ENCODE measurements at regions not wholly inside any gene's neighbourhood (a gene's known extent, or its start where the extent isn't known, plus 50 kb on each side); places are given as distances from the start of the nearest gene placed in this dataset.

- WGBS, 2 experiments, result 80 to 84% methylated on average over 11 of the region's 11 CpGs
- Histone ChIP-seq H3K9me3 (ENCODE audit: control insufficient read depth, low read length) (no peaks in the 10 kb centered on the region), H3K27ac (ENCODE audit: insufficient read depth, low read depth, low read length, poor library complexity, severe bottlenecking) (no peak overlapping the region), H3K4me3 (ENCODE audit: insufficient read depth, low read depth, low read length) (no peak overlapping the region), H3K27me3 (ENCODE audit: control insufficient read depth, insufficient read depth, low read length, poor library complexity, severe bottlenecking) (no peaks in the 10 kb centered on the region), H3K36me3 (ENCODE audit: control insufficient read depth, insufficient read depth, low read length) (no peaks in the 10 kb centered on the region), H3K4me1 (ENCODE audit: control insufficient read depth, insufficient read depth, low read length) (no peaks in the 10 kb centered on the region)
Measured at GRCh38 chr18:2281523-2282199, 289.6 kb downstream of the METTL4 start.

- no peaks in the 10 kb centered on the region for H3K27me3 ChIP-seq (ENCODE audit: control insufficient read depth, insufficient read depth, low read length, poor library complexity, severe bottlenecking)
- 76 to 79% methylated on average over 7 of the region's 7 CpGs for WGBS, 2 experiments
- no peaks in the 10 kb centered on the region for H3K36me3 ChIP-seq (ENCODE audit: control insufficient read depth, insufficient read depth, low read length)
Measured at GRCh38 chr18:2293109-2293839, 278.0 kb downstream of the METTL4 start.

GRCh38 chr18:2301316-2301715 lies 270.0 kb downstream of the METTL4 start:
- H3K27me3 ChIP-seq (ENCODE audit: control insufficient read depth, insufficient read depth, low read length, poor library complexity, severe bottlenecking), result no peaks in the 10 kb centered on the region
- H3K27ac ChIP-seq (ENCODE audit: insufficient read depth, low read depth, low read length, poor library complexity, severe bottlenecking), result no peak overlapping the region
- H3K9me3 ChIP-seq (ENCODE audit: control insufficient read depth, low read length), result no peaks in the 10 kb centered on the region
- no peaks in the 10 kb centered on the region for H3K36me3 ChIP-seq (ENCODE audit: control insufficient read depth, insufficient read depth, low read length)
- no peaks in the 10 kb centered on the region for H3K4me1 ChIP-seq (ENCODE audit: control insufficient read depth, insufficient read depth, low read length)
- WGBS, 2 experiments, result 90 to 91% methylated on average over 2 of the region's 2 CpGs
- no peak overlapping the region for H3K4me3 ChIP-seq (ENCODE audit: insufficient read depth, low read depth, low read length)

More at GRCh38 chr18:2293109-2293839, 278.0 kb downstream of the METTL4 start:
- Histone ChIP-seq H3K9me3 (ENCODE audit: control insufficient read depth, low read length) (no peaks in the 10 kb centered on the region), H3K4me3 (ENCODE audit: insufficient read depth, low read depth, low read length) (no peak overlapping the region), H3K27ac (ENCODE audit: insufficient read depth, low read depth, low read length, poor library complexity, severe bottlenecking) (no peak overlapping the region), H3K4me1 (ENCODE audit: control insufficient read depth, insufficient read depth, low read length) (no peaks in the 10 kb centered on the region)

GRCh38 chr18:2302012-2302411 lies 269.3 kb downstream of the METTL4 start:
- WGBS, 2 experiments, result 75 to 80% methylated on average over 1 of the region's 1 CpG
- Histone ChIP-seq H3K4me1 (ENCODE audit: control insufficient read depth, insufficient read depth, low read length) (no peaks in the 10 kb centered on the region), H3K4me3 (ENCODE audit: insufficient read depth, low read depth, low read length) (no peak overlapping the region), H3K27ac (ENCODE audit: insufficient read depth, low read depth, low read length, poor library complexity, severe bottlenecking) (no peak overlapping the region), H3K36me3 (ENCODE audit: control insufficient read depth, insufficient read depth, low read length) (no peaks in the 10 kb centered on the region), H3K27me3 (ENCODE audit: control insufficient read depth, insufficient read depth, low read length, poor library complexity, severe bottlenecking) (no peaks in the 10 kb centered on the region), H3K9me3 (ENCODE audit: control insufficient read depth, low read length) (no peaks in the 10 kb centered on the region)

GRCh38 chr18:2302628-2303516 lies 268.4 kb downstream of the METTL4 start:
- Histone ChIP-seq H3K4me1 (ENCODE audit: control insufficient read depth, insufficient read depth, low read length) (no peaks in the 10 kb centered on the region), H3K4me3 (ENCODE audit: insufficient read depth, low read depth, low read length) (no peak overlapping the region), H3K36me3 (ENCODE audit: control insufficient read depth, insufficient read depth, low read length) (no peaks in the 10 kb centered on the region), H3K27ac (ENCODE audit: insufficient read depth, low read depth, low read length, poor library complexity, severe bottlenecking) (no peak overlapping the region), H3K27me3 (ENCODE audit: control insufficient read depth, insufficient read depth, low read length, poor library complexity, severe bottlenecking) (no peaks in the 10 kb centered on the region), H3K9me3 (ENCODE audit: control insufficient read depth, low read length) (no peaks in the 10 kb centered on the region)
- 82% methylated on average over 10 of the region's 10 CpGs for WGBS, 2 experiments

- Histone ChIP-seq H3K27ac (ENCODE audit: insufficient read depth, low read depth, low read length, poor library complexity, severe bottlenecking) (no peak overlapping the region), H3K4me3 (ENCODE audit: insufficient read depth, low read depth, low read length) (no peak overlapping the region), H3K27me3 (ENCODE audit: control insufficient read depth, insufficient read depth, low read length, poor library complexity, severe bottlenecking) (no peaks in the 10 kb centered on the region), H3K4me1 (ENCODE audit: control insufficient read depth, insufficient read depth, low read length) (no peaks in the 10 kb centered on the region), H3K9me3 (ENCODE audit: control insufficient read depth, low read length) (no peaks in the 10 kb centered on the region), H3K36me3 (ENCODE audit: control insufficient read depth, insufficient read depth, low read length) (no peaks in the 10 kb centered on the region)
- 84 to 100% methylated on average over 2 to 3 of the region's 3 CpGs for WGBS, 2 experiments
Measured at GRCh38 chr18:2303517-2304238, 267.6 kb downstream of the METTL4 start.

- 96 to 100% methylated on average over 1 to 2 of the region's 2 CpGs for WGBS, 2 experiments
- Histone ChIP-seq H3K27me3 (ENCODE audit: control insufficient read depth, insufficient read depth, low read length, poor library complexity, severe bottlenecking) (no peaks in the 10 kb centered on the region), H3K4me1 (ENCODE audit: control insufficient read depth, insufficient read depth, low read length) (no peaks in the 10 kb centered on the region), H3K36me3 (ENCODE audit: control insufficient read depth, insufficient read depth, low read length) (no peaks in the 10 kb centered on the region), H3K27ac (ENCODE audit: insufficient read depth, low read depth, low read length, poor library complexity, severe bottlenecking) (no peak overlapping the region), H3K9me3 (ENCODE audit: control insufficient read depth, low read length) (no peaks in the 10 kb centered on the region), H3K4me3 (ENCODE audit: insufficient read depth, low read depth, low read length) (no peak overlapping the region)
Measured at GRCh38 chr18:2304378-2305175, 266.7 kb downstream of the METTL4 start.

GRCh38 chr18:2306606-2307005 lies 264.7 kb downstream of the METTL4 start:
- H3K36me3 ChIP-seq (ENCODE audit: control insufficient read depth, insufficient read depth, low read length), result no peaks in the 10 kb centered on the region
- no peaks in the 10 kb centered on the region for H3K27me3 ChIP-seq (ENCODE audit: control insufficient read depth, insufficient read depth, low read length, poor library complexity, severe bottlenecking)
- H3K9me3 ChIP-seq (ENCODE audit: control insufficient read depth, low read length), result no peaks in the 10 kb centered on the region
- no peaks in the 10 kb centered on the region for H3K4me1 ChIP-seq (ENCODE audit: control insufficient read depth, insufficient read depth, low read length)
- H3K4me3 ChIP-seq (ENCODE audit: insufficient read depth, low read depth, low read length), result no peak overlapping the region
- no peak overlapping the region for H3K27ac ChIP-seq (ENCODE audit: insufficient read depth, low read depth, low read length, poor library complexity, severe bottlenecking)

- no peak overlapping the region for H3K4me3 ChIP-seq (ENCODE audit: insufficient read depth, low read depth, low read length)
- H3K27ac ChIP-seq (ENCODE audit: insufficient read depth, low read depth, low read length, poor library complexity, severe bottlenecking), result no peak overlapping the region
- WGBS, 2 experiments, result 88 to 93% methylated on average over 9 of the region's 9 CpGs
- H3K36me3 ChIP-seq (ENCODE audit: control insufficient read depth, insufficient read depth, low read length), result no peaks in the 10 kb centered on the region
- H3K27me3 ChIP-seq (ENCODE audit: control insufficient read depth, insufficient read depth, low read length, poor library complexity, severe bottlenecking), result no peaks in the 10 kb centered on the region
- no peaks in the 10 kb centered on the region for H3K9me3 ChIP-seq (ENCODE audit: control insufficient read depth, low read length)
- no peaks in the 10 kb centered on the region for H3K4me1 ChIP-seq (ENCODE audit: control insufficient read depth, insufficient read depth, low read length)
Measured at GRCh38 chr18:2310886-2311285, 260.4 kb downstream of the METTL4 start.
